Keratinocyte (primary cell): ENCODE measurements at regions not wholly inside any gene's neighbourhood (a gene's known extent, or its start where the extent isn't known, plus 50 kb on each side); places are given as distances from the start of the nearest gene placed in this dataset.

ENCODE experiments used
- CTCF ChIP-seq, 3 experiments: IDR thresholded peaks in 1 of 3; conservative IDR thresholded peaks in 1 of 3; optimal IDR thresholded peaks in 1 of 3; 2 replicates in 2 of 3; 3 replicates in 1 of 3; pipeline versions ENCODE3 to v1.5.1; 2011; ENCODE audit warnings: low read length in 3 of 3, mild to moderate bottlenecking in 3 of 3, moderate library complexity in 2 of 3, control low read depth in 1 of 3, inconsistent platforms in 1 of 3; ENCODE audit not compliant: insufficient read depth in 2 of 3; ENCODE audit errors: extremely low read depth in 1 of 3
- EZH2 ChIP-seq: IDR thresholded peaks from one replicate; pipeline ENCODE4 v1.6.1; 2012; ENCODE audit warnings: inconsistent platforms, mild to moderate bottlenecking, low read length, moderate library complexity

- TF ChIP-seq CTCF (optimal IDR thresholded peaks at IDR 0.05 in 1 of 3, IDR thresholded peaks at IDR 0.05 in 1 of 3, conservative IDR thresholded peaks at IDR 0.05 in 1 of 3; ENCODE audit: extremely low read depth in 1 of 3, insufficient read depth in 2 of 3, low read length in 3 of 3) (no peak), EZH2 (no peak)
Measured at GRCh38 chr3:137820366-137820765, 56.3 kb downstream of the SOX14 start.
